Left renal pelvis (tissue), 4 donors: ENCODE measurements at regions not wholly inside any gene's neighbourhood (a gene's known extent, or its start where the extent isn't known, plus 50 kb on each side); places are given as distances from the start of the nearest gene placed in this dataset.
"Not testable (repeated sequence)": the region's sequence is repeated elsewhere in the genome, so short reads cannot be mapped to it uniquely, and the experiment has no call there.

Experiments
- DNase-seq, 4 donors: peaks; one replicate each; pipeline ENCODE4 v3.0.0-alpha.2; 2013; ENCODE audit warnings: low read depth in 4 of 4, low spot score in 3 of 4

DNA sequence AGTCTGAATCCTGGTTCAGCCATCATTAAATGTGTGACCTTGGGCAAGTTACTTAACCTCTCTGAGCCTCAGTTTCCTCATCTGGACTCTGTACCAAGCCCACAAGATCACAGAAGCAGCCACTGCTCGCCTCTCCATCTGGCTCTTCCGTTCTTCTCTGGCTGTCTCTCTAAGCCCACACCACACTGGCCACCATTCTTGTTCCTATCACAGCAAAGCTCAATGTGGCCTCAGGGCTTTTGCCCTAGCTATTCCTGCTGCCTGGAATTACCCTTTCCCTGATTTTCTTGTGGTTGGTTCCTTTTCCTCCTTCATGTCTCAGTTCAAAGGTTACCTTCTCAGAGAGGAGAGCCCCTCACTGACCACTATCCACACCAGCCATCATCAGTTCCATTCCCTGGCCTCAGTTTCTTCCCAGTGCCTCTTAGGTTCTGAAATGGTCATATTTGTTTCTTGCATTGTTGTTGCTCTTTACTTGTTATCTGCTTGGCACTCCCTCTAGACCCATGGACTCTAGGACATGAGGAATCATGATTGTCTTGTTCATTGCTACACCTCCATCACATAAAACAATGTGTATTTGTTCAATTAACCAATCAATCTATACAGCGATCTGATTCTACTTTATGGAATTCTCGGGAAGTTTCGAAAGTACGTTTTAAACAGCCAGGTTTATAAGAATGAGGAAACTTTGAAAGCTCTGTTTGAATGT lies 56.5 kb upstream of the PTPN1 start:
- DNase-seq = no peak

DNA sequence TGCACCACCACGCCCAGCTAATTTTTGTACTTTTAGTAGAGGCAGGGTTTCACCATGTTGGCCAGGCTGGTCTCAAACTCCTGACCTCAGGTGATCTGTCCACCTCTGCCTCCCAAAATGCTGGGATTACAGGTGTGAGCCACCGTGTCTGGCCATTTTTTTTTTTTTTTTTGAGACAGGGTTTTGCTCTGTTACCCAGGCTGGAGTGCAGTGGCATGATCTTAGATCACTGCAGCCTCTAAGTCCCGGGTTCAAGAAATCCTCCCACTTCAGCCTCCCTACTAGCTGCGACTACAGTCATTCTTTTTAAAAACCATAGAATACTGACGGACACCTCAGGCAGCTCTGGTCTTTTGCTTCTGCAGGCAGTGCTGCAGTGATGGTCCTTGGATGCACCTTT lies 54.9 kb upstream of the PTPN1 start:
- DNase-seq = not testable (repeated sequence)

- no peak for DNase-seq
Measured at GRCh38 chr20:50455656-50456451, 54.3 kb upstream of the PTPN1 start.

GRCh38 chr20:50456452-50457324 lies 53.5 kb upstream of the PTPN1 start:
- no peak for DNase-seq

DNA sequence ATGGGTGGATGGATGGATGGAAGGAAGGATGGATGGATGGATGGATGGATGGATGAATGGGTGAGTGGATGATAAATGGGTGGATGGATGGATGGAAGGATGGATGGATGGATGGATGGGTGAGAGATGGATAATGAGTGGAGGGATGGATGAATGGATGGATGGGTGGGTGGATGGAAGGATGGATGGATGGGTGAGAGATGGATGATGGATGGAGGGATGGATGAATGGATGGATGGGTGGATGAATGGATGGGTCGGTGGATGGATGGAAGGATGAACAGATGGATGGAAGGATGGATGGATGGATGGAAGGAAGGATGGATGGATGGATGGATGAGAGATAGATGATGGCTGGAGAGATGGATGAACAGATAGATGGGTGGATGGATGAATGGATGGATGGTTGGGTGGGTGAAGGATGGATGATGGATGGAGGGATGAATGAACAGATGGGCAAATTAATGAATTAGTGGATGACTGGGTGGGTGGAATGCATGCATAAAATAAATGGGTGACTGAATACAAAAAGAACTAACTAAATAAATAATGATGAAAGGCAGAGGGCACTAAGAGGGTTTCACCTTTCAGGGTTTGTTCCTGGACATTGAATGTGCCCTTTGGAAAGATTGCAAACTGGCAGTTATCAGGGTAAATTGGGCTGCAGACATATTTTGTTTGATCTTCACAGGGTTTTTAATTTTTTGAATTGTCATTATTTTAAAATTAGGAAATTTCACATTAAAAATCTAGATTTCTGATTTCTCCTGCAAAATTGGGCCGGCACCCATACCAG lies 50.9 kb upstream of the PTPN1 start:
- DNase-seq = no peak

DNA sequence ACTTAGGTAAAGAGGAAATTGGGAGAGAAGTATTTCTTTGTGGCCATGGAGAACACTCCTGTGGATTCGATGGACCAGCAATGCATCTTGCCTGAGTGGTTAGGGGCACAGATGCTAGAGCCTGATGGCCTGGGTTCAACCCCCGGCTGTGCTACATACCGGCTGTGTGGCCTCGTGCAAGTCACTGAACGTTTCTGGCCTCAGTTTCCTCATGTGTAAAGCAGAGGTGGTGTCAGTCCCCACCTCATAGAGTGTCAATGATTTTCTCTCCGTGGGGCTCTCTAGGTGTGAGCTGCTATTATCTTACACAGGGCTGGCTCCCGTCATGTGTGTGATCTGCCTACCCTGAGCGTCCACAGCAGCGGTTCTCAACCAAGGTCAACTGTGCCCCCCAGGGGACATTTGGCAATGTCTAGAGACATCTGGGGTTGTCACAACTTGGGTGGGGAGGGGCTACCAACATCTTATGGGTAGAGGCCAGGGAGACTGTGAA lies 50.0 kb upstream of the PTPN1 start:
- DNase-seq = no peak
